ENCODE measurements at regions not wholly inside any gene's neighbourhood (a gene's known extent, or its start where the extent isn't known, plus 50 kb on each side); places are given as distances from the start of the nearest gene placed in this dataset.

- peaks cover 20% of the 10 kb centered on the region for H3K4me1 Mint-ChIP-seq
- DNase-seq (ENCODE audit: low spot score): no peak
- H3K9me3 ChIP-seq (ENCODE audit: low read depth): no peaks in the 10 kb centered on the region
- no peaks in the 10 kb centered on the region for H3K36me3 ChIP-seq
- H4K20me1 ChIP-seq (ENCODE audit: low read depth): no peaks in the 10 kb centered on the region
- H2AFZ ChIP-seq (replicated peaks): no peak overlapping the region
- peaks cover 5% of the 10 kb centered on the region for H3K27me3 Mint-ChIP-seq (ENCODE audit: insufficient read depth, low read depth)
- no peaks in the 10 kb centered on the region for H3K27me3 ChIP-seq
- no peak overlapping the region for H3K4me3 Mint-ChIP-seq
- H3K4me3 ChIP-seq: no peak overlapping the region
- TF ChIP-seq CTCF (IDR thresholded peaks at IDR 0.05) (no peak), EZH2phosphoT487 (IDR thresholded peaks at IDR 0.05) (no peak), EZH2 (IDR thresholded peaks at IDR 0.05) (no peak)
- no peaks in the 10 kb centered on the region for H3K9me3 Mint-ChIP-seq
- peaks cover 29% of the 10 kb centered on the region for H3K4me1 ChIP-seq
- H3K27ac ChIP-seq: no peak overlapping the region
- no peak overlapping the region for H3K9ac ChIP-seq
- H3K79me2 ChIP-seq (ENCODE audit: low read depth): no peaks in the 10 kb centered on the region
- peaks cover 2% of the 10 kb centered on the region for H3K36me3 Mint-ChIP-seq
- no peak overlapping the region for H3K4me2 ChIP-seq
- H3F3A ChIP-seq (ENCODE audit: low read depth): peaks cover 20% of the 10 kb centered on the region
- H3K27ac Mint-ChIP-seq: no peak overlapping the region
Observed at GRCh38 chr3:159776779-159777178, 211.9 kb upstream of the IL12A start.

- no peaks in the 10 kb centered on the region for H3K9me3 ChIP-seq (ENCODE audit: low read depth)
- H3K27me3 ChIP-seq: no peaks in the 10 kb centered on the region
- H2AFZ ChIP-seq (replicated peaks): no peak overlapping the region
- Mint-ChIP-seq H3K27ac (peak overlapping the region; percentile 46), H3K9me3 (no peaks in the 10 kb centered on the region), H3K27me3 (ENCODE audit: insufficient read depth, low read depth) (peaks cover 5% of the 10 kb centered on the region), H3K4me3 (no peak overlapping the region), H3K36me3 (peaks cover 2% of the 10 kb centered on the region), H3K4me1 (peaks cover 28% of the 10 kb centered on the region)
- DNase-seq (ENCODE audit: low spot score): no peak
- no peak overlapping the region for H3K4me3 ChIP-seq
- H3K27ac ChIP-seq: no peak overlapping the region
- no peak for TF ChIP-seq EZH2phosphoT487 (IDR thresholded peaks at IDR 0.05)
- TF ChIP-seq EZH2 (IDR thresholded peaks at IDR 0.05): no peak
- no peak for TF ChIP-seq CTCF (IDR thresholded peaks at IDR 0.05)
- no peaks in the 10 kb centered on the region for H3K36me3 ChIP-seq
- H3F3A ChIP-seq (ENCODE audit: low read depth): peaks cover 17% of the 10 kb centered on the region
- H4K20me1 ChIP-seq (ENCODE audit: low read depth): no peaks in the 10 kb centered on the region
- H3K79me2 ChIP-seq (ENCODE audit: low read depth): no peaks in the 10 kb centered on the region
- no peak overlapping the region for H3K4me2 ChIP-seq
- H3K9ac ChIP-seq: no peak overlapping the region
- peaks cover 18% of the 10 kb centered on the region for H3K4me1 ChIP-seq
Observed at GRCh38 chr3:159779883-159780282, 208.8 kb upstream of the IL12A start.

GRCh38 chr3:159781867-159782266 lies 206.8 kb upstream of the IL12A start:
- H3K9me3 Mint-ChIP-seq: no peaks in the 10 kb centered on the region
- Histone ChIP-seq H2AFZ (replicated peaks) (no peak overlapping the region), H3K4me3 (no peak overlapping the region), H4K20me1 (ENCODE audit: low read depth) (no peaks in the 10 kb centered on the region), H3K27me3 (no peaks in the 10 kb centered on the region), H3K9ac (no peak overlapping the region), H3K9me3 (ENCODE audit: low read depth) (no peaks in the 10 kb centered on the region), H3K27ac (no peak overlapping the region), H3K79me2 (ENCODE audit: low read depth) (no peaks in the 10 kb centered on the region), H3F3A (ENCODE audit: low read depth) (no peaks in the 10 kb centered on the region), H3K4me2 (no peak overlapping the region), H3K4me1 (no peaks in the 10 kb centered on the region), H3K36me3 (no peaks in the 10 kb centered on the region)
- no peak overlapping the region for H3K27ac Mint-ChIP-seq
- peaks cover 2% of the 10 kb centered on the region for H3K36me3 Mint-ChIP-seq
- H3K4me3 Mint-ChIP-seq: no peak overlapping the region
- DNase-seq (ENCODE audit: low spot score): no peak
- peaks cover 14% of the 10 kb centered on the region for H3K4me1 Mint-ChIP-seq
- H3K27me3 Mint-ChIP-seq (ENCODE audit: insufficient read depth, low read depth): peaks cover 6% of the 10 kb centered on the region
- TF ChIP-seq EZH2phosphoT487 (IDR thresholded peaks at IDR 0.05): no peak
- TF ChIP-seq CTCF (IDR thresholded peaks at IDR 0.05): no peak
